Gastroesophageal sphincter (tissue), 4 donors: ENCODE measurements at regions not wholly inside any gene's neighbourhood (a gene's known extent, or its start where the extent isn't known, plus 50 kb on each side); places are given as distances from the start of the nearest gene placed in this dataset.

Experiments
- ATAC-seq: fragments of 150-250 bp; one replicate; pipeline ENCODE4 v1.9.1; 2016; ENCODE audit warnings: mild to moderate bottlenecking, moderate library complexity
- H3K27ac ChIP-seq, 4 donors: fragments of 200-600 bp; sonication (generic) in 3 of 4; 1 replicate in 3 of 4; 2 replicates in 1 of 4; pipeline ENCODE4 v1.5.1; 2016 to 2019
- H3K27me3 ChIP-seq: fragments of 200-600 bp; sonication (generic); one replicate; pipeline ENCODE4 v1.5.1; 2019
- H3K36me3 ChIP-seq, 2 donors: fragments of 200-600 bp; sonication (generic); one replicate each; pipeline ENCODE4 v1.5.1; 2019; ENCODE audit warnings: control low read depth in 1 of 2
- H3K4me1 ChIP-seq, 3 donors: fragments of 200-600 bp; sonication (generic); 1 replicate in 2 of 3; 2 replicates in 1 of 3; pipeline ENCODE4 v1.5.1; 2016 to 2019; ENCODE audit warnings: control low read depth in 2 of 3
- H3K4me3 ChIP-seq, 2 donors: fragments of 200-600 bp; sonication (generic); one replicate each; pipeline ENCODE4 v1.5.1; 2019; ENCODE audit warnings: mild to moderate bottlenecking in 1 of 2, moderate library complexity in 1 of 2
- H3K9me3 ChIP-seq, 3 donors: fragments of 200-600 bp; sonication (generic); one replicate each; pipeline ENCODE4 v1.5.1; 2017 to 2019; ENCODE audit warnings: control low read depth in 2 of 3
- CTCF ChIP-seq, 4 experiments: fragments of 200-600 bp in 2 of 4; fragments of 450-650 bp in 2 of 4; sonication (generic) in 1 of 4; IDR thresholded peaks; one replicate each; pipeline ENCODE4 v1.5.1; 2017 to 2019; ENCODE audit warnings: antibody characterized with exemption in 4 of 4, mild to moderate bottlenecking in 2 of 4, moderate library complexity in 2 of 4
- EP300 ChIP-seq: sonication (generic); formaldehyde crosslinking; IDR thresholded peaks from one replicate; pipeline ENCODE4 v1.6.1; 2017; ENCODE audit warnings: antibody characterized with exemption, mild to moderate bottlenecking
- POLR2A ChIP-seq, 2 donors: fragments of 450-650 bp; IDR thresholded peaks; one replicate each; pipeline ENCODE4 v1.6.1; 2017; ENCODE audit warnings: antibody characterized with exemption in 2 of 2, mild to moderate bottlenecking in 2 of 2, moderate library complexity in 1 of 2
- POLR2AphosphoS5 ChIP-seq: sonication (generic); formaldehyde crosslinking; IDR thresholded peaks from one replicate; pipeline ENCODE4 v1.6.1; 2017; ENCODE audit warnings: antibody characterized with exemption
- WGBS, 2 donors: methylation state at CpG; one replicate each; pipeline ENCODE4 v1.1.5; 2018; ENCODE audit warnings: low coverage in 1 of 2; 5-methylcytosine and 5-hydroxymethylcytosine counted together

- no peak for ATAC-seq
- Histone ChIP-seq H3K36me3 (no peaks in the 10 kb centered on the region), H3K9me3 (no peaks in the 10 kb centered on the region), H3K4me3 (no peak overlapping the region), H3K27ac (no peak overlapping the region), H3K27me3 (no peaks in the 10 kb centered on the region), H3K4me1 (no peaks in the 10 kb centered on the region)
- no peak for TF ChIP-seq POLR2A (IDR thresholded peaks at IDR 0.05)
- TF ChIP-seq POLR2AphosphoS5: no peak
- no peak for TF ChIP-seq CTCF (IDR thresholded peaks at IDR 0.05)
- no peak for TF ChIP-seq EP300
- WGBS, 2 donors: 70 to 79% methylated on average over 2 to 4 of the region's 4 CpGs
Measured at GRCh38 chr16:59260892-59261291, 526.8 kb upstream of the GOT2 start.

DNA sequence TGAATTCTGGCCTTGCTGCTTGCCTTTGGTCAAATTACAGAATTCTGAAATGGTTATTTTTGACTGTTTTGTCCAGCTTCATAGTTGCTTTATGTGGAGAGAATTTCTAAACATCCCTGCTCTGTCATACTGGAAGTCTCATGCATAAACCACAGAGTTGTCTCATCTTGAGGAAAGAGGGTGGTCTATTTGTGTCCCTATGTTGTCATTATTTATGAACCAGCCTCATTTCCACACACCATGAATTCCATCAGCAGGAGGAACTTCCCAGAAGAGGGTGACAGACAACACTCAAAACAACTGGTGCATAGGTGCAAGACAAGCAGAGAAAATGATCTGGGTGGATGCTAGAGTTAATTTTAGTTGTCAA lies 525.8 kb upstream of the GOT2 start:
- Histone ChIP-seq H3K27me3 (no peaks in the 10 kb centered on the region), H3K27ac (no peak overlapping the region), H3K36me3 (no peaks in the 10 kb centered on the region), H3K9me3 (no peaks in the 10 kb centered on the region), H3K4me3 (no peak overlapping the region), H3K4me1 (no peaks in the 10 kb centered on the region)
- ATAC-seq: no peak
- TF ChIP-seq EP300 (no peak), POLR2AphosphoS5 (no peak), POLR2A (IDR thresholded peaks at IDR 0.05) (no peak), CTCF (IDR thresholded peaks at IDR 0.05) (no peak)

DNA sequence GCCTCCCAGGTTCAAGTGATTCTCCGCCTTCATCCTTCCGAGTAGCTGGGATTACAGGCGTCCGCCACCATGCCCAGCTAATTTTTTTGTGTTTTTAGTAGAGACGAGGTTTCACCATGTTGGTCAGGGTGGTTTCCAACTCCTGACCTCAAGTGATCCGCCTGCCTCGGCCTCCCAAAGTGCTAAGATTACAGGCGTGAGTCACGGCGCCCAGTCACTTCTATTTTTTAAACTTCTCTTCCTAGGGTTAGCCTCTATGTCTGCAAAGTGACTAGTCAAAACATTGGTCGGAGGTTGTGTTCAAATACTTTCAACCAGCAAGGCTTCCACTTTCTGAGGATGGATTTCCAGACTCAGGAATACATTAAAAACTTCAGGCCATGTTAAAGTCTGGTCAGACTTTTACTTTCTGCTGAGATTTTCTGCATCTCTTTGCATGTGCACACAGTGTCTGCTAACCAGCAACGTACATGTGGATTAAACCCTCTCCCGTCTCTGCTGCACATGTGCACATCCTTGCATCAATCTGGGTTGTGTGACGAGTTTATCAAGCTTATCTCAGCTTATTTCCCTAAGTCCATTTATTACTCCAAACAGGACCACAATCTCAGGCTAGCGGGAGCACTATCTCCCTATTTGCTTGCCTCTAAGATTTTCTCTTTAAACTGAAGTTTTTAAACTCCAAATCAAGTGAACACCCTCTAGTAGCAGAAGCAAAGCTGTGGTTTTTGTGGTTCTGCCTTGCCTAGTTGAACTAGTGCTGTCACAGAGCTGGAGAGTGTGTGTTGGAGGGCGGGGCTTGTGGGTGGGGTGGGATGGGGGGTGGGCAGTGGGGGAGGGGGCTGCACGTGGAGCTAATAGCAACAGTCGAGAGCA lies 525.2 kb upstream of the GOT2 start:
- no peak for ATAC-seq
- WGBS, 2 donors: 58 to 77% methylated on average over 7 to 17 of the region's 18 CpGs
- Histone ChIP-seq H3K27me3 (no peaks in the 10 kb centered on the region), H3K27ac (no peak overlapping the region), H3K9me3 (no peaks in the 10 kb centered on the region), H3K4me3 (no peak overlapping the region), H3K36me3 (no peaks in the 10 kb centered on the region), H3K4me1 (no peaks in the 10 kb centered on the region)
- TF ChIP-seq POLR2A (IDR thresholded peaks at IDR 0.05) (no peak), POLR2AphosphoS5 (no peak), EP300 (no peak), CTCF (IDR thresholded peaks at IDR 0.05) (no peak)

GRCh38 chr16:59252317-59252716 lies 518.2 kb upstream of the GOT2 start:
- no peak for TF ChIP-seq EP300
- TF ChIP-seq POLR2A (IDR thresholded peaks at IDR 0.05): no peak
- Histone ChIP-seq H3K9me3 (no peaks in the 10 kb centered on the region), H3K4me1 (no peaks in the 10 kb centered on the region), H3K36me3 (no peaks in the 10 kb centered on the region), H3K27me3 (no peaks in the 10 kb centered on the region), H3K27ac (no peak overlapping the region), H3K4me3 (no peak overlapping the region)
- ATAC-seq: no peak
- 57 to 60% methylated on average over 2 to 3 of the region's 3 CpGs for WGBS, 2 donors

DNA sequence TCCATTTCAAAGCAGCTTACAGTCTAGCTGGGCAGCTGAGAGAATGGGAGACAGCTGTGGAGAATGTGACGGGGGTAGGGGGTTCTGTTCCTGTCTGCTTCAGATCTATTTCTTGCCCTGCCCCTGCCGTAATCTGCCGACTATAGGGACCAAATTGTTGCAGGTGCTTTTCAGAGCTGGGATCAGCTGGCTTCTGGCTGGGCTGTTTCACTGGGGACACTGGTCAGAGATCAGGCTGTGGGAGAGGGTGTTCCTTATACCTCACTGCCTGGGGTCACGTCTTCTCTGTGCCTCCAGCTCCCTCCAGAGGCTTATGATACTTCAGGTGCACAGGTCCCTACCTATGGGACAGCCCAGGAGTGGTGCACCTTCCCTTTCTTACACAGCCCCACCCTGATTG lies 514.9 kb upstream of the GOT2 start:
- H3K27me3 ChIP-seq: no peaks in the 10 kb centered on the region
- H3K4me1 ChIP-seq: no peaks in the 10 kb centered on the region
- H3K9me3 ChIP-seq: no peaks in the 10 kb centered on the region
- H3K4me3 ChIP-seq: no peak overlapping the region
- no peak overlapping the region for H3K27ac ChIP-seq
- no peak for ATAC-seq
- 35 to 58% methylated on average over 4 of the region's 4 CpGs for WGBS, 2 donors
- no peaks in the 10 kb centered on the region for H3K36me3 ChIP-seq
- TF ChIP-seq POLR2A (IDR thresholded peaks at IDR 0.05) (no peak), CTCF (IDR thresholded peaks at IDR 0.05) (no peak), POLR2AphosphoS5 (no peak), EP300 (no peak)
